SK-N-MC (cell line): ENCODE measurements at regions not wholly inside any gene's neighbourhood (a gene's known extent, or its start where the extent isn't known, plus 50 kb on each side); places are given as distances from the start of the nearest gene placed in this dataset.

Experiments
- EZH2 ChIP-seq: fragments of 200-600 bp; sonication (generic); IDR thresholded peaks from one replicate; pipeline ENCODE4 v1.6.1; 2017; ENCODE audit warnings: antibody characterized with exemption
- FOXP2 ChIP-seq: optimal IDR thresholded peaks from 2 replicates; pipeline ENCODE3; 2011; ENCODE audit warnings: mild to moderate bottlenecking, moderate library complexity; ENCODE audit not compliant: insufficient read depth; ENCODE audit errors: extremely low read length, control extremely low read depth
- POLR2AphosphoS5 ChIP-seq: IDR thresholded peaks from 2 replicates; pipeline ENCODE4 v1.6.1; 2012; ENCODE audit warnings: mild to moderate bottlenecking, low read depth, low read length, borderline replicate concordance

- TF ChIP-seq POLR2AphosphoS5 (no peak), EZH2 (no peak), FOXP2 (no peak)
Measured at GRCh38 chr1:221824025-221824424, 82.1 kb upstream of the DUSP10 start.
